NCI-H2227 (cell line): ENCODE measurements at regions not wholly inside any gene's neighbourhood (a gene's known extent, or its start where the extent isn't known, plus 50 kb on each side); places are given as distances from the start of the nearest gene placed in this dataset.
"Not testable (repeated sequence)": the region's sequence is repeated elsewhere in the genome, so short reads cannot be mapped to it uniquely, and the experiment has no call there.

Experiments used
- DNase-seq: peaks from one replicate; lab custom pipeline; 2025; ENCODE audit not compliant: unreplicated experiment; lab: John Stamatoyannopoulos, UW

DNA sequence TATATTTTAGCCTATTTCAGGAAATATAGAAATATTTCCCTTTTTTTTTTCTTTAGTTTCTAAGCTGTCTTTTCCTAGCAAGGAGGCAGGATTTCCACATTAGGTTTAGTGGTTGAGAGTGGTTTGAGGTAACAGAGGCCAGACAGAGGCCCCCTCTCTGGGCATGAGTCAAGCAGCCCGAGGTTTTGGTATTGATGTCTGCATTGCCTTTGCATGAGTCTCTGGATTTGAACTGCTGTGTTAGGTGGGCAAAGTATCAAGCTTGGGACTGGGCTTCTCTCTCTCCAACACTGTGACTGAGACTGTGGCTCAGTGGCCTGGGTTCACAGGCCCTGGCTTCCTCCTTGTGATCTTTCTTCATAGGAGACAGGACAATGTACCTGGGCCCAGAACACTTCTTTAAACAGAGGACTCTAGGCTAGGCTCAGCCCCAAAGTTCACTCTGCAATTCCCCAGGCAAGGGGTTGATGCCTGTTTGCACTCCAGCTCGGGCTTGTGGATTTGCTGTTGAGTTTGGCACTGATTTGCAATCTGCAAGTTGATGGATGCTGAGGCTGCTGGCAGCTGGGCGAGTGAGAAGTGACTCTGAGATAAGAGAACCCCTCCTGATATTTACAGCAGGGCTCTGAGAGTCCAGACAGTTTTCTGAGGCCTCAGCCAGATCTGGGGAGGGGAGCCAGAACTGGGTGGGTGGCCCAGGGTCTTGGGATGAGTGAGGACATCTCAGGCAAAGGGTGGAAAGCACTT lies 271.2 kb downstream of the EN1 start:
- DNase-seq: no peak

DNA sequence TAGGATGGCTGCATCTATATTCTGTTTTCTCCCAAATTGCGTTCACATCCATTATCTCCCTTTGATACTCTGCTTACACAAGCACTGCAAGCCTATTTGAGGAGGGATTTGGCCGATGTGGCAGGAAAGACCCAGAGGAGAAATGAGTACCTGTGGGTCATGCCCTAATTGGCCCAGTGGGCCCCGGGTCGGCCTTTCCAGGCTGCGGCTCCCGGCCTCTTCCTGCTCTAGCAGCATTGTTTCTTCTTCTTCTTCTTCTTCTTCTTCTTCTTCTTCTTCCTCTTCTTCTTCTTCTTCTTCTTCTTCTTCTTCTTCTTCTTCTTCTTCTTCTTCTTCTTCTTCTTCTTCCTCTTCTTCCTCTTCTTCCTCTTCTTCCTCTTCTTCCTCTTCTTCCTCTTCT lies 275.1 kb downstream of the EN1 start:
- DNase-seq: not testable (repeated sequence)

DNA sequence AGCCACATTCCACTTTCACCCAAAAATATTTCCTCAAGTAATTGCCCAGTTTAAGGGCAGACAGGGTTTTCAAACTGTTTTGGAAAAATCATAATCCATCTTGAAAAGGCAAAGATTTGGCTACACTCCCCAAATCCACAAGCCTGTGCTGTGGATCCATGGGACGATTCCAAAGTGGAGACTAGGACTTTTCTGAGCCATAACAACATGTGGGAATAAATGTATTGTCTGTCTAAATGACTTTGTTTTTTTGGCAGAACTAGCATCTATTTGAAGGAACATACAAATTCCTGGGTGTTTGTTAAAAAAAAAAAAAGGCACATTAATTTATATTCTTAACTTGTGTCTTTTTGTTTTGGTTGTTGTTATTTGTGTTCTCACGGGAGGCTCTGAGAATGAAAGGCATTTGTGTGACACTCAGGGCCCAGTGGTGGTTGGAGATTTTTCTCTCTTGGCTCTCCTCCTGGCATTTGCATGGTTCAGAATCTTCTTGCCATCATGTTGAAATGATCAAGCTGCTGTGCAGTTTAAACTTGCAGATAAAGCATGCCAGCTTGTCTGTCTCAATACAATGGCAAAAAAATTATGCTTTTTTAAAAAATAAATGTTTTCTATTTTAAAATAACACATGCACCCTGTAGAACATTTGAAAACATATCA lies 277.4 kb downstream of the EN1 start:
- DNase-seq: no peak

DNA sequence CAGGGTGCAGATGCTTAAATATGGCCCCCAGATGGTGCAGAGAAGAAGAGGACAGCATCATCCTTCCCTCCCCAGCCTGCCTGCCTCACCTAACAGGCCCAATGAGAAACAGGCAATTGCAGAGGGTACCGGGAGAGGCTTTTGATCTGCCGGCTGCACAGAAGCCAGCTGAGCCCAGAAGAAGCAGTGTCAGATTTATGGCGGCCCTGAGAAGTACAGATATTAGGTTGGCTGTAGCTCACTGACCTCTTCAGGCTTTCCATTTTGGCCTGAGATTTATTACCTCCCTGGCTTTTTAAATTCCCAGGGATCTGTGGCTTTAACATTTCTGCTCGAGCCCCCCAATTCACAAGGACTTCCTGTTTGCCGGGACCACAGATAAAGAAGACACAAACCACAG lies 278.7 kb downstream of the EN1 start:
- DNase-seq: no peak

DNA sequence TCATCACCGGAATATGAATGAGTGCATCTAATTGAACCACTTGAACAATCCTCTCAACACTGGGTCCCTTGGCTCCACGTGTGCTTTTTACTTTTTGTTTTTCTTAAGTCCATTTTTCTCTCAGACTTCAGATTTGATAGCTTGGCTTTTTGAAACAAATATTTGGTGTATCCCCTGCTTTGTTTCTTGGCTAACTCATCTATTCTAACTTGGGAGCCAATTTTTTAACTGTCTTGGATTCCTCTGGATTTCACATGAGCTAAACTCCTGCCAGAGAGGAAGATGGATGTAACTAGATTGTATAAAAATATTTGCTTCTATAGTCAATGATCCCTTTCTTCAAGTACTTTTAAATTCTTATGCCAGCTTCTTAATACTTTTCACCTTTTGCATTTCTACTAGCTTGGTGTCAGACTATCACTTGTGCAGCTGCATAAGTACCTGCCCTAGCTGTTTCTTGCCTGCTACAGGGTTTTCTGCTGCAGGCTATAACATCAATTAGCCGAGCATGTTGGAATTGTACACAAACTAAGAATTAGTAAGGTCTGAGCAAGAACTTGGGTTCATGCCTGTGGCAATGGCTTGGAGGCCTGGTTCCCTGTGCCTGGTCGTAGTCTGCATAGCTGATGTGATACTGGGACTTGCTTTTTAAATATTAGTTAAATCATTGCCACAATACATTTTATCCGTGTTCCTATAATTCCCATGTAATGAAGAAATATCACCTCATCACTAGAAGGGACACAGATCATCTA lies 281.5 kb downstream of the EN1 start:
- DNase-seq: no peak

DNA sequence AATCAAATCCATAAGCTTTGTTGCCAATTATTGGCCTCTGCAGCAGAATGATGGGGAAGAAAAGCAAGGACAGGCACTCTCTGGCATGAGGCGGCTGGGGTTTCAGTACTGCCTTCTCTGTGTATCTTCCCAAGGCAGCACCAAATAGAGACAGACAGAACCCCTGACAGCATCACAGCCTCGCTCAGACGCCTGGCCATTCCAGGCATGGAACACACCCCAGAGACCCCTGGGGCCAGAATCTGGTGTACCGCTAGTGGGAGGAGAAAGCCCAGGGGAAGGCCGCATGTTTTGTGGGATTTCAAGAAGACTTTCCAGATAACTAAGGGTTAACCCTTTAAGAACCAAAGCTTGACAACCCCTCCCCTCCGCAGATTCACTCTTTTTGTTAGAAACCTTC lies 282.1 kb downstream of the EN1 start:
- no peak for DNase-seq

DNA sequence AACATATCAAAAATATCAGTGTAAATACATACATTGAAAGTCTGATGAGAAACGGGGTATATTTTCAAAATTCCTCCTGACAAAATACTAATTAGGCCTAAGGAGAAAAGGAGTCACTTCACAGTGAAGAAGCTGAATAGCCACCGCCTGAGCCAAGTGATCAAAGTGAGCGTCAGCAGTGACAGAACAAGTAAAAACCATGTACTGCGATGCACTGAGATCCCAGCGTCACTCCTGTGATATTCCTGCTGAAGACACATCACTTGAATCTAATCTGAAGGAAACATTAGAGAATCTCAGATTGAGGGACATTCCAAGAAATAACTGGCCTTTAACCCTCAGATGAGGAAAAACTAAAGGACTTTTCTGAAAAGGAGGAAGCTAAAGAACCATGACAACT lies 285.3 kb downstream of the EN1 start:
- DNase-seq: no peak

DNA sequence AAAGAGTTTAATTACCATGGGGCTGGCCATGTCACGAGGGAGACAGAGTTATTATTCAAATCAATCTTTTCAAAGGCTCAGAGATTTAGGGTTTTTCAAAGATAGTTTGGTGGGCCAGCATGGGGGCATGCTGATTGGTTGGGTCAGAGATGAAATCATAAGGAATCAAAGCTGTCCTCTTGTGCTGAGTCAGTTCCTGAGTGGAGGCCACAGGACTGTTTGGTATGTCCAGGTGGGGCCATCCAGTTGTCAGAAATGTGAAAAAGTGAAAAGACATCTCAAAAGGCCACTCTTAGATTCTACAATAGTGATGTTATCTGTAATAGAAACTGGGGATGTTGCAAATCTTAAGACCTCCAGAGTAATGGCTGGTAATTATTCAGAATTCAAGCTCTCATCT lies 288.6 kb downstream of the EN1 start:
- no peak for DNase-seq

DNA sequence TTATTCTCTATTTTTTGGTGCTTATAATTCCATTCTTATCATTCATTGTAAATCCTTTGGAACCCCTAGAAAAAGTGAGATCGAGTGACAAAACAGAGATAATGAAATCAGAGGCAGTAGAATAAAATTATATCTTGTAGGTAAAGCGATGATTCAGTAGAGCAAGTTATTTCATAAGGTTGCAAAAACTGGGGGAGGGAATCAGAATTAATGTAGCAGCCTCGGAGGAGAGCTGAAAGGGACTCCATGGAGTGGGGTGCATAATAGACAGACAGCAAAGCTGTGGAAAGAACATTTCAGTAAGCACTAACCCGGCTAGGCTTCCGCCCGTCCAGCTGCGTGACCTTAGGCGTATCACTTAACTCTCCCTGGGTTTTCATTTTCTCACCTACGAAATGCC lies 289.7 kb downstream of the EN1 start:
- no peak for DNase-seq

DNA sequence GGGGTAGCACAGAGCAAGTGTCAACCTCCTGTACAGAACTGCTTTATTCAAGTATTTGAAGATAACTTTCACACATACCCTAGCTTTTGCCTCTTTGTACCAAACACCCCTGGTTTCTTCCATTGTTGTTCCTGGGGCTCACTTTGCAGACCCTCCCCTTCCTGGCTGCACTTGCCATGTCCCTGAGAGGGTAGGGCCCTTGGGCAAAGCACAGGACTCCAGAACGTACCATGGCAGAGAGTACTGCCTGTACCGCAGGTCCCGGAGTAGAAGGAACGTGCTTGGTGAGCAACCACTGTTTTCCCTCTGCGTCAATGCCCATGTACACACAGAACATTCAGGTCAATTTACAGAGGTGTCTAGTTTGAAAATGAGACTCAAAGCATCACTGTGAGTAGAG lies 290.4 kb downstream of the EN1 start:
- no peak for DNase-seq

DNA sequence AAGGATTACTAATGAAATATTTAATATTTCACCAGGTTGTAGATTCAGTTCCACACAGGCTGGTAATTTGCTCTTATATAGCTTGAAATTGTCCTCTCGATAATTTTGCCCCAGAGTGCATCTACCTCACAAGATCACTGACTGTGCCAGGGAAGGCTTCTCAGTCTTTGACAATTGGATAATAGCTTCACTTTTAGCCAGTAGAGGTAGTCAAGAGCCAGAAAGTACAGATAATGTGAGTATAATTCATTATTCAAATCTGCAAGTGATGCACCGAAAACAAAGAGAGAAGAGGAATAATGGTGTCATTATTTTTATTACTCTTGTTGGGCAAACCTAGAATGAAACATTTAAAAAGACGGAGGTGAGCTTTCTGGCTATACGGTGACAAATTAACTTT lies 292.8 kb downstream of the EN1 start:
- DNase-seq: no peak

DNA sequence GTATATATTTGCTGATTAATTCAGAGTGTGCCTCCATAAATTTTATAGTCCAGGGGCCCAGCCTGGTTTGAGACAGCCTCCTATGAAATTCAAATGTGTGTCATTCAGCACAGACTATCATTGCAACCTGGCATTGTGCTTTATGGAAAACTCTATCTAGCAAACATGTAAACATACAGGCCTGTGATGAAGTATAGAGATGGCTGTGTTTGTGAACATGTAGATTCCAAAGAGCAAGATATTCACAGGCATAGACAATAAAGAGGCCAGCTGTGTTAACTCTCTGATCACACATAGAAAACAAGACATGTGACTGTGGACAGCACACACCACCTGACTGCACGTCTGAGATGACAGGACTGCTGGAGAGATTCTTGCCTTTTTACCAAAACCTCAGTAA lies 297.9 kb downstream of the EN1 start:
- DNase-seq: no peak

DNA sequence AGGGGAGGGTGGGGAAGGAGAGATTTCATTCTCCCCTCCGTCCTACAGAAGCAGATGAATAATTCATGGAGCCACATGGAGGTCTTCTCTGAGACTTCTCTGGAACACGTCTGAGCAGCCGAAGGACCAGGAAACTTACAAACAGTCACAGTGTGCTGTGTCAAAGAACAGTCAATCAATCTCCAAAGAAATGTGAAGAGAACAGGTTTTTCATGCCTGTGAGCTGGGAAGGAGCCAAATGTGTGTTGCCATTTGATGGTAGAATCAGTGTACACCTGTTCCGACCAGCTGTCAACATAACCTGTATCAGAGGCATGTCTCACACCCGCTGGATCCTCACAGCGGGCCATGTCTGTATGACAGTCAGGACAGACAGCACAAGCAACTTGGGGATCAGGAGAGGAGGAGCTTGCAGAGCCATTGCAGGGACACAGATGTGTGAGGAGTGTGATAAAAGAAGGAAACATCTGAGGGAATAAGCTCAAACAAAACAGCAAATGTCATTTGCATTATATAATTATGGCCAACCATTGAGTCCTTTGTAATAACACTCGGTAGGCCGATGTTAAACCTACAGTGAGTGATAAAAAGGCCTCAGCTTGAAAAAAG lies 298.5 kb downstream of the EN1 start:
- DNase-seq: no peak

DNA sequence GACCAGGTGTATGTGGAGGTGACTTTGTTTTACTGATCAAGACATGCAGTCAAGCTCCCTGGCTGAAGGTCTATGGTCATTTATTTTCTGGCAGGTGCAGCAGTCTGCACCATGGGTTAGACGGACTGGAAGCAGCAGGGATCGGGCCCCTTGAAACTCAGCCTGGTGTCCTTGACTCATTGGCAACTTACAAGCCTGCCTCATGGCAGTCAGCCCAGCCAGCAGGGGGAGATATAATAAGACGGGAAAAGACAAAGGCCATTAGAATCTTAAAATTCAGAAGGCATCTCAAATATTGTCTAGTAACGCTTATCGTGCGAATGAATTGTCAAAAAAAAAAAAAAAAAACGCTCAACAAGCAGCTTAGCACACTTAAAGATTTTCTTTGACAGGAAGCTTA lies 308.2 kb downstream of the EN1 start:
- DNase-seq: no peak

DNA sequence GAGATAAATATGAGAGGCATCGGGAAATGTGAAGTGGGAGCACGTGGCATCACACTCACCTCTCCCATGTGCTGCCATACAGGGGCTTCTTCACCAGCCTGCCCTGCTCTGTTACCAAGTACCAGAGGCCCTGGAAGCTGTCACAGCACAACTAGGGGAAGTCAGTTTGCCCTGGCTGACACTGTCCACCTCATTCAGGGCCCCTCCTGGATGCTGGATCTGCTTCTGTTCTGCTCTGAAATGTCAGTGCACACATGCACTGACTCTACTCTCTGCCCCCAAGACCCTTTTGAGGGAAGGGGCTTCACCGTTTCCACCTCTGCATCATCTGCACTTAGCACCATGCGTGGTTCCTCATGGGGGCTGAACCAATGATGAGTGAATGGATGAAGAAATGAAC lies 311.1 kb downstream of the EN1 start:
- DNase-seq: no peak

DNA sequence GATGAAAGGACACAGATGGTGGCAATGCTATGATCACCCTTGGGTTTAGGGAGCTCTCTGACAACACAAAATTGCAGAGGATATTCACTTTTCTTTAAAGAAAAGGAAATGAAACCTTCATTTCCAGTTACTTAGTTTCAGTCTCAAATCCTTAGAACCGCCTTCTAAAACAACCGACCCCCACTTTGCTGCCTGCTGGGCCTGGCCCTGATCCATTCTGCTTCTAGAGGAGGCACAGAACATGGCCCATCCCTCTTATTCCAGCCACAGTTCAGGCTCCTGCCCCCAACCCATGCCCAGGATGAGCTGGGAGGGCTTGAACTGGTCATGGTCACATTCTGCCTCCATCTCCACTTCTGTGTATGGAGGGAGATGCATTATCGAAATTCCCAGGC lies 311.6 kb downstream of the EN1 start:
- DNase-seq: no peak

DNA sequence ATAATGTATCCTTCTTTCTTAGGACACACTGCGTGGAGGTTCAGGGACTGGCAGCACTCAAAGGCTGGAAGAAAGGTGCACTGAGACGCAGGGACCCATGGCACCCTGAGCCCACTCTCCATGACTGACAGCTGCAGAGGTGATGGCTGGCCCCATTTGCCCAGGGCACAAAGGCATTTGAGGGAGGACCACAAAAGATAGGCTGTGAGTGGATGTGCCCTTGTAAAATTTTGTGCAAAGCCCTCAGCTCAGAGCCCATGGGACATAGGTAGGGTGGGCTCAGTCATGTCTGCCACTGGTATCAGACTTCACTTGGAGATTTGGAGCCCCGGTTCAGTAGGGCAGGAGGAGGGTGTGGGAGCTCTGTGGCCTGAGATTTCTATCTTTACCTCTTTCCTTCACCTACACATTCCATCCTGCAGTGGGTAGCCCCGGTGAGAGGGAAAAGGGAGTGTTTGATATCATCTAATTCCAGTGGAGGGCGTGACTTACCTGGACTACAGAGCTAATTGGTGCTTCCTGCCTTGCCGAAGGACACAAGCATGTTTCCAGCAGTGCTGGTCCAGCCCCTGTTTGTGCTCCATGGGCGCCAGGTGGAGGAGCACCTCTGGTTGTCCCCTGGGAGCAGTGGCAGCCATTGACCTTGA lies 312.2 kb downstream of the EN1 start:
- no peak for DNase-seq

DNA sequence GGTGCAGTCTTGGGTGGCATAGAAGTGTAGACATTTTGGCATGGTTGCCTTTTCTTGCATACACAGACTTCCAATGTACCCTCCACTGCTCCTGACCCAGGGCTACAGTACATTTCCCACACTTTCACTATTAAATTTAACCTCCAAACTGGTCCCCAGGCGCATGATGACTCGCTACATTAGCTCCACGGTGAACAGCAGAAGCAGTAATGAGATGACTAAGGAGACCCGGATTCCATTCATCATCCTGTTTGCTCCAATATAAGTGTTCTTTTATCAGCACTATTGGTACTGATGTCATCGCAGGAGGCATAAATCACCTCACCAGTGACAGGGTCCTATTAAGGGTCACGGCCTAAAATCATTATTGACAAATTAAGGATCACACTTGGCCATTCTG lies 316.5 kb downstream of the EN1 start:
- DNase-seq: no peak

DNA sequence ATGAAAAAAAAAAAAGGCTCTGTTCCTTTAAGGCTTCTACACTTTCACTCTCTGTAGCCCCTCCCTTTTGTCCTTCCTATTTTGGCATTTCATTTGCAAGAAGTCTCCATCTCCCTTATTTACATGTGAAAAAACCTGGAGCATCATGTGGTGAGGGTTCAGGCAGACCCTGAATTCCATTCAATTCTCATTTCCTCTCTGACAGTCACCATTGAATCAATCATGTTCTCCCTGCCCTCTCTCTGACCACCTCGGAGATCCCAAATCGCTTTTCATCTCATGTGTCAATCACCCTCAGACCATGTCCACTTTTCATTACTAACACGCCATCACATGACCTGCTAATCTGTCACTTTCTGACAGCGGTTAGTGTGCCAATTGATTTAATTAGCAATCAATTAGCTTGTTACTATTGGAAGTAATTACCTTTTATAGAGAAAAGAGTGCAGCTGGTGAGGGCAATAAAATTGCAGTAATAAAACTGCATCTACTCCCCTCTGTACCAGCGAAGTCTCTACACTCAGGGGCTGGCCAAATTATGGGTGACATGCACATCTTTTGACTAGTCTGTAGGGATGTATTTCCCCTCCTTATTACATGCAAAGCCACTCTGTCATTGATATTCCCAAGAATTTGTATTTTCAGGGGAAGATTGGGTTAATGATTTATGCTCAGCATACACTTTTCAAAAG lies 317.4 kb downstream of the EN1 start:
- DNase-seq: no peak

DNA sequence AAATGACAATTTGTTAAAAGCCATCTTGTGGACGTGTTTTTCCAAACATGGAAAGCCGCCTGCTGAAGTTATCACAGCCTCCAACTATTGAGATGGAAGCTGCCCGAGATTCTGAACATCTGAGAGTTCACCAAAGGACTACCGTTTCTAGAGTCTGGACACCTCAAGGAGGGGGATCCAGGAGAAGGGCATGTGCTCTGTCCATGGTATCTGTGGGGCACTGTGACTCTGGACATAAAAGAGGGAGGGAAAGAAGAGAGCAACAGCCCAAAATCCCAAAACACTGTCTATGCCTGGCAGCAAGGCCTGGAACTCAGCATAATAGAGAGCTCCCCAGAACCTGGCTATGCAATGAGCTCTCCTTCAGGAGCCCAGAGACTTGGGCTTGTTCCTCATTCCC lies 319.9 kb downstream of the EN1 start:
- DNase-seq: no peak

DNA sequence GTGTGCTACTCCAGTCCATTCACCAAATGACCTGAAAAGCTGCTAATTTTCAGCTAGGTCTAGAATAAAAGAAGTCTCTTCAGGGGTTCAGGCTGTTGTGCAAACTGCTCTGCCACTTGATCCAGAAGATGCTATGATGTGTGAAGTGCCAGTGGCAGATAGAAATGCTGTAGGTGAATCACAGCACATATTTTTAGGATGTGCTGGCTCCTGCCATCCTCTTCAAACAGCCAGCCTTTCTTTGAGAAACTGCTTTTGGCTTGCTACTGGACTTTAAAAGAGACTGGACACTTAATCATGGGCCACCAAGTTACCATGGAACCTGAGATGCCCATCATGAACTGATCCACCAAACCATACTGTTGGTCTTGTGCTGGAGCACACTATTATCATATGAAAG lies 322.1 kb downstream of the EN1 start:
- no peak for DNase-seq
